ENCODE measurements at regions not wholly inside any gene's neighbourhood (a gene's known extent, or its start where the extent isn't known, plus 50 kb on each side); places are given as distances from the start of the nearest gene placed in this dataset.

DNA sequence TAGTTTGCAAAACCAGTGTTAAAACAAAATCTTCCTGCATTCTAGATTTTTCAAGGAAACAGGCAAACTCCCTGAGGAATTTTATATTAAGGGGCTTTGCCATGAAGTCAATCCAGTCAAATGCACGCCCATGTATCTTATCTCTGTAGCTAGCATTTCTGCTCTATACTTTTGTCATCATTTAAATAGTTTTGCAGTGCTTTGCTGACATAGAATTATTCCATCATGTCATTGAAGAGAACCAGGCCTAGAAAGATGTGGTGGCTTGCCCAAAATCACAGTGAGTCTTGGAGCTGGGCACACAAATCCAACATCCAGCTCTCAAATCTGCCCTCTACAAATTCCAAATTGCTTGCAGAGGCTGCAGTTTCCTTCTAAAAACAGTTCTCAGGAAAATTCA is 66.7 kb upstream of the LNX1 start:
- Histone ChIP-seq H3K4me3 (replicated peaks in 1 of 3; ENCODE audit: insufficient read depth in 1 of 3, low read depth in 2 of 3, low read length in 3 of 3) (no peak overlapping the region), H4K20me1 (ENCODE audit: insufficient read depth, low read length) (no peaks in the 10 kb centered on the region), H3K79me2 (ENCODE audit: insufficient read depth, low read length) (no peaks in the 10 kb centered on the region), H3K27ac (ENCODE audit: extremely low read length, insufficient read depth, low read length) (no peak overlapping the region), H3K9me3 (ENCODE audit: low read length) (no peaks in the 10 kb centered on the region), H3K4me1 (ENCODE audit: insufficient read depth, low read length) (no peaks in the 10 kb centered on the region), H2AFZ (ENCODE audit: low read length) (no peak overlapping the region), H3K4me2 (ENCODE audit: low read depth, low read length) (no peak overlapping the region), H3K9ac (ENCODE audit: insufficient read depth, low read depth, low read length) (no peak overlapping the region), H3K27me3 (ENCODE audit: control insufficient read depth in 1 of 2, insufficient read depth in 2 of 2, low read length in 2 of 2) (no peaks in the 10 kb centered on the region), H3K36me3 (replicated peaks in 1 of 2; ENCODE audit: control insufficient read depth in 1 of 2, insufficient read depth in 2 of 2, low read length in 2 of 2) (no peaks in the 10 kb centered on the region)
- POLR2A ChIA-PET: no interaction called here
- 0% methylated on average over 1 of the region's 1 CpG for WGBS (ENCODE audit: low lambda C conversion rate)
- no TSS peak for BruUV-seq (replicated peaks)
- ATAC-seq (no peak), FAIRE-seq (no peak), DNase-seq (ENCODE audit: low spot score) (no peak)
- intact Hi-C loops (cut with micrococcal nuclease; ENCODE audit: unreplicated experiment) (no loop called here), in situ Hi-C loops (cut with HindIII; ENCODE audit: extremely low pct_ligation_motif_present, low pct_unique_long_range_greater_than_20kb) (no loop called here)
- CTCF ChIA-PET (ENCODE audit: low intra/inter-chr PET ratio, low total read pairs): interaction anchor here (0.7 kb wide), 1 partner anchor 555 kb away, joined by 3 read pairs; no protein-coding TSS in a partner anchor
- TF ChIP-seq ZFP36L1 (CRISPR knock-in tag; IDR thresholded peaks at IDR 0.05) (no peak), FOXP1 (IDR thresholded peaks at IDR 0.05) (no peak), FOXP1 (CRISPR knock-in tag; IDR thresholded peaks at IDR 0.05) (no peak), ZNF354B (CRISPR knock-in tag; IDR thresholded peaks at IDR 0.05) (no peak), ZNF367 (CRISPR knock-in tag; IDR thresholded peaks at IDR 0.05; ENCODE audit: borderline replicate concordance) (no peak), ONECUT2 (CRISPR knock-in tag; IDR thresholded peaks at IDR 0.05) (no peak), NPAS2 (CRISPR knock-in tag; IDR thresholded peaks at IDR 0.05; ENCODE audit: borderline replicate concordance) (no peak), KDM5B (CRISPR knock-in tag; IDR thresholded peaks at IDR 0.05; ENCODE audit: borderline replicate concordance) (no peak), ZNF713 (CRISPR knock-in tag; IDR thresholded peaks at IDR 0.05) (no peak)
- TF ChIP-seq, protein P1, sequence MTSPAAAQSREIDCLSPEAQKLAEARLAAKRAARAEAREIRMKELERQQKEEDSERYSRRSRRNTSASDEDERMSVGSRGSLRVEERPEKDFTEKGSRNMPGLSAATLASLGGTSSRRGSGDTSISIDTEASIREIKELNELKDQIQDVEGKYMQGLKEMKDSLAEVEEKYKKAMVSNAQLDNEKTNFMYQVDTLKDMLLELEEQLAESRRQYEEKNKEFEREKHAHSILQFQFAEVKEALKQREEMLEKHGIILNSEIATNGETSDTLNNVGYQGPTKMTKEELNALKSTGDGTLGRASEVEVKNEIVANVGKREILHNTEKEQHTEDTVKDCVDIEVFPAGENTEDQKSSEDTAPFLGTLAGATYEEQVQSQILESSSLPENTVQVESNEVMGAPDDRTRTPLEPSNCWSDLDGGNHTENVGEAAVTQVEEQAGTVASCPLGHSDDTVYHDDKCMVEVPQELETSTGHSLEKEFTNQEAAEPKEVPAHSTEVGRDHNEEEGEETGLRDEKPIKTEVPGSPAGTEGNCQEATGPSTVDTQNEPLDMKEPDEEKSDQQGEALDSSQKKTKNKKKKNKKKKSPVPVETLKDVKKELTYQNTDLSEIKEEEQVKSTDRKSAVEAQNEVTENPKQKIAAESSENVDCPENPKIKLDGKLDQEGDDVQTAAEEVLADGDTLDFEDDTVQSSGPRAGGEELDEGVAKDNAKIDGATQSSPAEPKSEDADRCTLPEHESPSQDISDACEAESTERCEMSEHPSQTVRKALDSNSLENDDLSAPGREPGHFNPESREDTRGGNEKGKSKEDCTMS (CRISPR knock-in tag; conservative IDR thresholded peaks at IDR 0.05): no peak
- TF ChIP-seq, protein P2, sequence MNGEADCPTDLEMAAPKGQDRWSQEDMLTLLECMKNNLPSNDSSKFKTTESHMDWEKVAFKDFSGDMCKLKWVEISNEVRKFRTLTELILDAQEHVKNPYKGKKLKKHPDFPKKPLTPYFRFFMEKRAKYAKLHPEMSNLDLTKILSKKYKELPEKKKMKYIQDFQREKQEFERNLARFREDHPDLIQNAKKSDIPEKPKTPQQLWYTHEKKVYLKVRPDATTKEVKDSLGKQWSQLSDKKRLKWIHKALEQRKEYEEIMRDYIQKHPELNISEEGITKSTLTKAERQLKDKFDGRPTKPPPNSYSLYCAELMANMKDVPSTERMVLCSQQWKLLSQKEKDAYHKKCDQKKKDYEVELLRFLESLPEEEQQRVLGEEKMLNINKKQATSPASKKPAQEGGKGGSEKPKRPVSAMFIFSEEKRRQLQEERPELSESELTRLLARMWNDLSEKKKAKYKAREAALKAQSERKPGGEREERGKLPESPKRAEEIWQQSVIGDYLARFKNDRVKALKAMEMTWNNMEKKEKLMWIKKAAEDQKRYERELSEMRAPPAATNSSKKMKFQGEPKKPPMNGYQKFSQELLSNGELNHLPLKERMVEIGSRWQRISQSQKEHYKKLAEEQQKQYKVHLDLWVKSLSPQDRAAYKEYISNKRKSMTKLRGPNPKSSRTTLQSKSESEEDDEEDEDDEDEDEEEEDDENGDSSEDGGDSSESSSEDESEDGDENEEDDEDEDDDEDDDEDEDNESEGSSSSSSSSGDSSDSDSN (CRISPR knock-in tag; IDR thresholded peaks at IDR 0.05): no peak
- TF ChIP-seq, protein P3, sequence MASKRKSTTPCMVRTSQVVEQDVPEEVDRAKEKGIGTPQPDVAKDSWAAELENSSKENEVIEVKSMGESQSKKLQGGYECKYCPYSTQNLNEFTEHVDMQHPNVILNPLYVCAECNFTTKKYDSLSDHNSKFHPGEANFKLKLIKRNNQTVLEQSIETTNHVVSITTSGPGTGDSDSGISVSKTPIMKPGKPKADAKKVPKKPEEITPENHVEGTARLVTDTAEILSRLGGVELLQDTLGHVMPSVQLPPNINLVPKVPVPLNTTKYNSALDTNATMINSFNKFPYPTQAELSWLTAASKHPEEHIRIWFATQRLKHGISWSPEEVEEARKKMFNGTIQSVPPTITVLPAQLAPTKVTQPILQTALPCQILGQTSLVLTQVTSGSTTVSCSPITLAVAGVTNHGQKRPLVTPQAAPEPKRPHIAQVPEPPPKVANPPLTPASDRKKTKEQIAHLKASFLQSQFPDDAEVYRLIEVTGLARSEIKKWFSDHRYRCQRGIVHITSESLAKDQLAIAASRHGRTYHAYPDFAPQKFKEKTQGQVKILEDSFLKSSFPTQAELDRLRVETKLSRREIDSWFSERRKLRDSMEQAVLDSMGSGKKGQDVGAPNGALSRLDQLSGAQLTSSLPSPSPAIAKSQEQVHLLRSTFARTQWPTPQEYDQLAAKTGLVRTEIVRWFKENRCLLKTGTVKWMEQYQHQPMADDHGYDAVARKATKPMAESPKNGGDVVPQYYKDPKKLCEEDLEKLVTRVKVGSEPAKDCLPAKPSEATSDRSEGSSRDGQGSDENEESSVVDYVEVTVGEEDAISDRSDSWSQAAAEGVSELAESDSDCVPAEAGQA (IDR thresholded peaks at IDR 0.05; ENCODE audit: low read depth): no peak
- TF ChIP-seq, protein P3 (CRISPR knock-in tag; IDR thresholded peaks at IDR 0.05; ENCODE audit: borderline replicate concordance): no peak
- TF ChIP-seq, protein P4, sequence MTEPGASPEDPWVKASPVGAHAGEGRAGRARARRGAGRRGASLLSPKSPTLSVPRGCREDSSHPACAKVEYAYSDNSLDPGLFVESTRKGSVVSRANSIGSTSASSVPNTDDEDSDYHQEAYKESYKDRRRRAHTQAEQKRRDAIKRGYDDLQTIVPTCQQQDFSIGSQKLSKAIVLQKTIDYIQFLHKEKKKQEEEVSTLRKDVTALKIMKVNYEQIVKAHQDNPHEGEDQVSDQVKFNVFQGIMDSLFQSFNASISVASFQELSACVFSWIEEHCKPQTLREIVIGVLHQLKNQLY (CRISPR knock-in tag; IDR thresholded peaks at IDR 0.05): no peak
